ENCODE measurements at regions not wholly inside any gene's neighbourhood (a gene's known extent, or its start where the extent isn't known, plus 50 kb on each side); places are given as distances from the start of the nearest gene placed in this dataset.

GRCh38 chr13:105961438-105961837, 574.0 kb downstream of the EFNB2 start:
- TF ChIP-seq CTCF (IDR thresholded peaks at IDR 0.05 in 2 of 3, conservative IDR thresholded peaks at IDR 0.05 in 1 of 3; ENCODE audit: borderline replicate concordance in 1 of 3, insufficient read depth in 1 of 3, low read depth in 2 of 3, low read length in 2 of 3) (no peak), POLR2A (IDR thresholded peaks at IDR 0.05; ENCODE audit: borderline replicate concordance, extremely low read depth, insufficient read depth, insufficient read length) (no peak), ZBTB33 (IDR thresholded peaks at IDR 0.05; ENCODE audit: extremely low read depth, insufficient replicate concordance, low read length) (no peak), EZH2 (IDR thresholded peaks at IDR 0.05) (no peak), ZNF274 (IDR thresholded peaks at IDR 0.05; ENCODE audit: low read depth, low read length) (no peak)

All from HCT116 (cell line).